Heart left ventricle (tissue), 13 donors: ENCODE measurements at regions not wholly inside any gene's neighbourhood (a gene's known extent, or its start where the extent isn't known, plus 50 kb on each side); places are given as distances from the start of the nearest gene placed in this dataset.

Experiments
- POLR2A ChIP-seq, 2 donors: fragments of 450-650 bp; IDR thresholded peaks; one replicate each; pipeline ENCODE4 v1.6.1; 2017; ENCODE audit warnings: antibody characterized with exemption in 2 of 2, mild to moderate bottlenecking in 2 of 2, moderate library complexity in 2 of 2
- TF ChIP-seq, protein P1 (sequence below), 12 donors: fragments of 200-600 bp; sonication (generic) in 4 of 12; IDR thresholded peaks; one replicate each; pipeline versions ENCODE4 v1.5.0 to v1.8.0; 2018 to 2022; ENCODE audit warnings: antibody characterized with exemption in 12 of 12, mild to moderate bottlenecking in 5 of 12
- donor health status: ischemic (EF 13 %, LVEDD 7.1; RV severe dilation, severe dysfunction).
- donor health status: DM: no; HTN: yes; CAD: no.
- donor health status: DM: no; HTN: no; CAD: no.
- donor health status: ischemic (EF 25% LVEDD 6.9; RV normal size, moderate dysfunction).
- donor health status: ischemic (EF 25% LVEDD 5.7; RV mildly dilated, moderate dysfunction).
- donor health status: ischemic (EF 35%, LVEDD 5.7; RV mildly dilated, moderate dysfunction).
- donor health status: nonischemic (EF 11% LVEDD 7.7; RV severe dilation, severe dysfunction).
- donor health status: DM: yes; HTN: yes; CAD: no.
- donor health status: PGD.
- donor health status: ischemic (EF 29% LVEDD 5.4; RV normal size, mild dysfunction).
- donor health status: nonischemic (EF 23%, LVEDD 6.1; RV moderate dilation, normal function).

DNA sequence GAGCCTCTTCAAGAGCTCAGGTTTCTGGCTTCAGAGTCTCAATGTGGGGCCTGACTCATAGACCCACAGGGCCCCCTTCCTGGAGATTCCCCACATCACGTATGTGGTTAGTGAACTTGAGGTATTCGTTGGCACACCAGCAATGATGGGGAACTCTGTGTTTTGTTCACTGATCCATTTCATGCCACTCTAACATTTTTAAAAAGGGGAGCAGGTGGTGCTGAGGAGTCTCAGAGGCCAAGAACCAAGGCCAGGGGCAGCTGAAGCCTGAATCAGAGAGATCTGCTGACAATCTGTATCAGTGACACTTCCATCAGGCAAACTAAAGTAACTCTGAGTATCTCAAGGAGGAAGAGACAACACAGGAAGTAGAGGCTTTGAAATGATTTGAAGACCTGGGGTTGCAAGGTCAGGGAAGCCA is 323.4 kb downstream of the VRK1 start:
- TF ChIP-seq, protein P1, sequence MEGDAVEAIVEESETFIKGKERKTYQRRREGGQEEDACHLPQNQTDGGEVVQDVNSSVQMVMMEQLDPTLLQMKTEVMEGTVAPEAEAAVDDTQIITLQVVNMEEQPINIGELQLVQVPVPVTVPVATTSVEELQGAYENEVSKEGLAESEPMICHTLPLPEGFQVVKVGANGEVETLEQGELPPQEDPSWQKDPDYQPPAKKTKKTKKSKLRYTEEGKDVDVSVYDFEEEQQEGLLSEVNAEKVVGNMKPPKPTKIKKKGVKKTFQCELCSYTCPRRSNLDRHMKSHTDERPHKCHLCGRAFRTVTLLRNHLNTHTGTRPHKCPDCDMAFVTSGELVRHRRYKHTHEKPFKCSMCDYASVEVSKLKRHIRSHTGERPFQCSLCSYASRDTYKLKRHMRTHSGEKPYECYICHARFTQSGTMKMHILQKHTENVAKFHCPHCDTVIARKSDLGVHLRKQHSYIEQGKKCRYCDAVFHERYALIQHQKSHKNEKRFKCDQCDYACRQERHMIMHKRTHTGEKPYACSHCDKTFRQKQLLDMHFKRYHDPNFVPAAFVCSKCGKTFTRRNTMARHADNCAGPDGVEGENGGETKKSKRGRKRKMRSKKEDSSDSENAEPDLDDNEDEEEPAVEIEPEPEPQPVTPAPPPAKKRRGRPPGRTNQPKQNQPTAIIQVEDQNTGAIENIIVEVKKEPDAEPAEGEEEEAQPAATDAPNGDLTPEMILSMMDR (IDR thresholded peaks at IDR 0.05), result no peak
- no peak for TF ChIP-seq POLR2A (IDR thresholded peaks at IDR 0.05)
